ENCODE measurements at regions not wholly inside any gene's neighbourhood (a gene's known extent, or its start where the extent isn't known, plus 50 kb on each side); places are given as distances from the start of the nearest gene placed in this dataset.

DNA sequence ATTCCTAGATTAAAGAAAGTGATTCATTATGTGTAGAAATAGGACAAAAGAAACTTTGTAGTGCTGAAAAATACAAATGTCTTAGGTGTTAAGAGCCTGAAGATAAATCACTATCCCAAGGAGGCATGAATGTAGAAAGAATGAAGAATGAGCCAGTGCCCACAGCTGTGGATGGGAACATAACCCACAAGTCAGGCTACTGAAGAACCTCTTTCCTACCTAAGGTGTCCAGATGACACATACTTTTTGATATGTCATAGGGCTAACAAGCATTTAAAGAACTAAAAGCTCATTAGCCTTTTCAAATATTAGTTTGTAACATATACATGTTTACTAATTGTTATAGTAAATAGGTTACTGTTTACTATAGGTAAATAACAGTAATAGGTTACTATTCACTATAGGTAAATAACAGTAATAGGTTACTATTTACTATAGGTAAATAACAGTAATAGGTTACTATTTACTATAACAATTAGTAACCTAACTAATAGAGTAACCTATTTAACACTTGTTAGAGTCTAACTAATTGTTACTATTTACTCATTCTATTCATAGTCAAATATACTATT lies 275.0 kb upstream of the KYNU start:
- no peak overlapping the region for H3K4me3 ChIP-seq (replicated peaks in 1 of 2; ENCODE audit: low read depth in 2 of 2, low read length in 2 of 2)
- TF ChIP-seq, protein P1, sequence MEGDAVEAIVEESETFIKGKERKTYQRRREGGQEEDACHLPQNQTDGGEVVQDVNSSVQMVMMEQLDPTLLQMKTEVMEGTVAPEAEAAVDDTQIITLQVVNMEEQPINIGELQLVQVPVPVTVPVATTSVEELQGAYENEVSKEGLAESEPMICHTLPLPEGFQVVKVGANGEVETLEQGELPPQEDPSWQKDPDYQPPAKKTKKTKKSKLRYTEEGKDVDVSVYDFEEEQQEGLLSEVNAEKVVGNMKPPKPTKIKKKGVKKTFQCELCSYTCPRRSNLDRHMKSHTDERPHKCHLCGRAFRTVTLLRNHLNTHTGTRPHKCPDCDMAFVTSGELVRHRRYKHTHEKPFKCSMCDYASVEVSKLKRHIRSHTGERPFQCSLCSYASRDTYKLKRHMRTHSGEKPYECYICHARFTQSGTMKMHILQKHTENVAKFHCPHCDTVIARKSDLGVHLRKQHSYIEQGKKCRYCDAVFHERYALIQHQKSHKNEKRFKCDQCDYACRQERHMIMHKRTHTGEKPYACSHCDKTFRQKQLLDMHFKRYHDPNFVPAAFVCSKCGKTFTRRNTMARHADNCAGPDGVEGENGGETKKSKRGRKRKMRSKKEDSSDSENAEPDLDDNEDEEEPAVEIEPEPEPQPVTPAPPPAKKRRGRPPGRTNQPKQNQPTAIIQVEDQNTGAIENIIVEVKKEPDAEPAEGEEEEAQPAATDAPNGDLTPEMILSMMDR (IDR thresholded peaks at IDR 0.05; ENCODE audit: low read depth, low read length), result no peak
- DNase-seq (ENCODE audit: low read depth in 2 of 2), result no peak

DNA sequence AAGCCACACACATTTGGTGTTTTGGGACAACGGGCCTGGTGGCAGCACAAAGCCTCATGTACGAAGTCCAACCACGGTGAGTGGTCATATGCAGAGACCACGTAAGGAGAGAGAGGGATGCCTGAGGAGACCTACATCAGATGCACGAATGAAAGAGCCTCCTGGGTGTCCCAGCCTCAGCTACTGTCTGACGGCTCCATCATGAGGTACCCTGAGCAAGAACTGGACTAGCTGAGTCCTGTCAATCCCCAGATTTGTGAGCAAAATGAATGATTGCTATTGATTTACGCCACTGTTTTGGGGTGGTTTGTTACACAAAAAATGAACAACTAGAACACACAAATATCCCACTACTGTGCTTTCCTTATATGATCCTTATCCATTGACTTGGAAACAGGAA lies 275.7 kb upstream of the KYNU start:
- no peak overlapping the region for H3K4me3 ChIP-seq (replicated peaks in 1 of 2; ENCODE audit: low read depth in 2 of 2, low read length in 2 of 2)
- TF ChIP-seq, protein P1 (IDR thresholded peaks at IDR 0.05; ENCODE audit: low read depth, low read length), result no peak
- DNase-seq (ENCODE audit: low read depth in 2 of 2), result no peak

DNA sequence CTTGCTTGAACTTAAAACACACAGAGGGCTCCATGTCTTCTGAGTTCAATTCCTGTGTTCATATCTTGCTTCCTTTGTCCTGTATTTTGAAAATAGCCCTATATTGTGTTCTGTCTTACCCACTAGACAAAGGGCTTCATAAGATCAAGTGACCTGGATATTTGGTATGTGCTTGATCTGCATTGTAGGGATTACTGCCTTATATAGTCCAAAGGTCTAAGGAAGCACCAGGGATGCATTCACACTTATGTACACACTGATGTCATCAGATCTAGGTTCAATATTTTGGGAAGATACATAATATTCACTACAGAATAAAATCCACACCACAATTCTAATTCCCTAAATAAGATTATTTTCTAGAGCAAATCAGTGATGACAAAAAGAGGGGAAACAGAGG lies 278.0 kb upstream of the KYNU start:
- TF ChIP-seq, protein P1 (IDR thresholded peaks at IDR 0.05; ENCODE audit: low read depth, low read length), result no peak
- no peak for DNase-seq (ENCODE audit: low read depth in 2 of 2)
- no peak overlapping the region for H3K4me3 ChIP-seq (replicated peaks in 1 of 2; ENCODE audit: low read depth in 2 of 2, low read length in 2 of 2)

DNA sequence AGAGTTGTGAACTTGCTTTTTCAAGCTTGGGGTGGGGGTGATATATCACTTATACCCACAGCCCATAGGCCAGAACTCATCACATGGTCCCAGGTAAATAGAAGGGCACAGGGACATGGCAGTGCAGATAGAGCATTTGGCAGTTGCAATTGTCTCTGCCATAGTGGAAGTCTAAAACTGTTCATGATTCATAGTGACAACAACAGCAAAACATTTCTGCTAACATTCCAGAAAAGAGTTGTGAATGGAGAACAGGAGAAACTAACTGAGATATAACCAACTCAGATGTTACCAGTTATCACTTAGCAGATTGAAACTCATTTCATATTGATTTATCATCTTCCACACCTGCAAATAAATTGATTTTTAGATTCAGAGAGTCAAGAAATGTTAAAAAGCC lies 278.6 kb upstream of the KYNU start:
- H3K4me3 ChIP-seq (replicated peaks in 1 of 2; ENCODE audit: low read depth in 2 of 2, low read length in 2 of 2), result no peak overlapping the region
- peak in 1 of 2 donors; percentile 37 for DNase-seq (ENCODE audit: low read depth in 2 of 2)
- TF ChIP-seq, protein P1 (IDR thresholded peaks at IDR 0.05; ENCODE audit: low read depth, low read length), result no peak

DNA sequence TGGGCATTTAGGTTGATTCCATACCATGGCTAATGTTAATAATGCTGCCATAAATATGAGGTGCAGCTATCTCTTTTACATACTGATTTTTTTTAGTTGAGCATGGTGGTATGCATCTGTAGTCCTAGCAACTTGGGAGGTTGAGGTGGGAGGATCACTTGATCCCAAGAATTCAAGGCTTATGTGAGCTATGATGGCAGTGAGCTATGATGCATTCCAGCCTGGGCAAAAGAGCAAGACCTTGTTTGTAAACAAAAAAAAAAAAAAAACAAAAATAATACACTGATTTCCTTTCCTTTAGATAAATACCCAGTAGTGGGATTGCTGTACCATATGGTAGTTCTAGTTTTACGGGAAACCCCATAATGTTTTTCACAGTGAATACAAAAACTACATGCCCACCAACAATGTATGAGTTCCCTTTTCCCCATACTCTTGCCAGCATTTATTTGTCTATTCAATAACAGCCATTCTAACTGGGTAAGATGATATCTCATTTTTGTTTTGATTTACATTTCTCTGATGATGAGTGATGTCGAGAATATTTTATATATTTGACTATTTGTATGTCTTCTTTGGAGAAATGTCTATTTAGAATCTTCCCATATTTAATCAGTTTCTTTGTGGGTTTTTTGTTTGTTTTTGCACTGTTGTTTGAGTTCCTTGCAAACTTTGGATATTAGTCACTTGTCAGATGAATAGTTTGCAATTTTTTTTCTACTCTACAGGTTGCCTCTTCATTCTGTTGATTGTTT lies 281.0 kb upstream of the KYNU start:
- peak in 1 of 2 donors; percentile 66 for DNase-seq (ENCODE audit: low read depth in 2 of 2)
- no peak overlapping the region for H3K4me3 ChIP-seq (replicated peaks in 1 of 2; ENCODE audit: low read depth in 2 of 2, low read length in 2 of 2)
- TF ChIP-seq, protein P1 (IDR thresholded peaks at IDR 0.05; ENCODE audit: low read depth, low read length), result no peak

DNA sequence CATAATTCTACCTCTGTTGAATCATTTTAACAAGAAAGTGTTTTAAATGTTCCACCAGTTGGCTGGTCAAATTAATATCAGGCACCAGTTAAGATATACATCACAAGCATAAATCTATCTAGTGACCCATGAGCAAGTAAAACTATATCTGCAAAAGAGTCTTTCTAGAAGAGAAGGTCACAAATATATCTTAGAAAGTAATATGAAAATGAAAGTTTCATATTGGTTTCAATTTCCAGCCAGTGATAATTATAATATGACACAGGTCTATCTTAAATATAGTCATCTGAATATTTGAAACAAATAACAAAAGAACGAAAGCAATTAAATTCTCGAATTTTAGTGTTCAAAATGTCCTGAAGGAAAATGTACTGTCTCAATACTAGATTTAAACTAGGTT lies 282.5 kb upstream of the KYNU start:
- H3K4me3 ChIP-seq (replicated peaks in 1 of 2; ENCODE audit: low read depth in 2 of 2, low read length in 2 of 2), result no peak overlapping the region
- TF ChIP-seq, protein P1 (IDR thresholded peaks at IDR 0.05; ENCODE audit: low read depth, low read length), result no peak
- DNase-seq (ENCODE audit: low read depth in 2 of 2), result no peak
